RKO (cell line): ENCODE measurements at regions not wholly inside any gene's neighbourhood (a gene's known extent, or its start where the extent isn't known, plus 50 kb on each side); places are given as distances from the start of the nearest gene placed in this dataset.
A peak's percentile ranks its signal among the peaks of the same experiment; 100 is the strongest.
"Not testable (repeated sequence)": the region's sequence is repeated elsewhere in the genome, so short reads cannot be mapped to it uniquely, and the experiment has no call there.

Experiments
- DNase-seq: peaks from one replicate; pipeline ENCODE4 v3.0.0-alpha.2; 2016; ENCODE audit warnings: low spot score

- no peak for DNase-seq
Observed at GRCh38 chr6:115060581-115060980, 717.8 kb upstream of the HS3ST5 start.

GRCh38 chr6:115058414-115059211 is 715.8 kb upstream of the HS3ST5 start:
- DNase-seq: no peak

- no peak for DNase-seq
Observed at GRCh38 chr6:115055579-115055978, 712.8 kb upstream of the HS3ST5 start.

- not testable (repeated sequence) for DNase-seq
Observed at GRCh38 chr6:115054242-115054641, 711.4 kb upstream of the HS3ST5 start.

GRCh38 chr6:115053169-115053860 is 710.5 kb upstream of the HS3ST5 start:
- DNase-seq: no peak

- no peak for DNase-seq
Observed at GRCh38 chr6:115016593-115016992, 673.8 kb upstream of the HS3ST5 start.

GRCh38 chr6:115004982-115005381 is 662.2 kb upstream of the HS3ST5 start:
- DNase-seq: no peak

GRCh38 chr6:115004204-115004603 is 661.4 kb upstream of the HS3ST5 start:
- no peak for DNase-seq

- peak; percentile 23 for DNase-seq
Observed at GRCh38 chr6:115001731-115002350, 659.0 kb upstream of the HS3ST5 start.

- no peak for DNase-seq
Observed at GRCh38 chr6:115000736-115001135, 657.9 kb upstream of the HS3ST5 start.

- no peak for DNase-seq
Observed at GRCh38 chr6:114998492-114998891, 655.7 kb upstream of the HS3ST5 start.

- peak; percentile 16 for DNase-seq
Observed at GRCh38 chr6:114997813-114998292, 655.0 kb upstream of the HS3ST5 start.

GRCh38 chr6:114995526-114995925 is 652.7 kb upstream of the HS3ST5 start:
- DNase-seq: no peak

- DNase-seq: no peak
Observed at GRCh38 chr6:114989279-114989964, 646.6 kb upstream of the HS3ST5 start.

GRCh38 chr6:114987281-114987680 is 644.5 kb upstream of the HS3ST5 start:
- DNase-seq: no peak

- DNase-seq: no peak
Observed at GRCh38 chr6:114955363-114955762, 612.5 kb upstream of the HS3ST5 start.

GRCh38 chr6:114952229-114952628 is 609.4 kb upstream of the HS3ST5 start:
- DNase-seq: no peak

- DNase-seq: no peak
Observed at GRCh38 chr6:114945392-114945791, 602.6 kb upstream of the HS3ST5 start.

- no peak for DNase-seq
Observed at GRCh38 chr6:114941078-114941477, 598.3 kb upstream of the HS3ST5 start.

- DNase-seq: no peak
Observed at GRCh38 chr6:114940181-114940580, 597.4 kb upstream of the HS3ST5 start.

GRCh38 chr6:114939630-114940029 is 596.8 kb upstream of the HS3ST5 start:
- no peak for DNase-seq

GRCh38 chr6:114936080-114936479 is 593.3 kb upstream of the HS3ST5 start:
- DNase-seq: no peak
